IMR-90 (cell line): ENCODE measurements at regions not wholly inside any gene's neighbourhood (a gene's known extent, or its start where the extent isn't known, plus 50 kb on each side); places are given as distances from the start of the nearest gene placed in this dataset.
"Not testable (repeated sequence)": the region's sequence is repeated elsewhere in the genome, so short reads cannot be mapped to it uniquely, and the experiment has no call there.

Experiments
- ATAC-seq: fragments of 200-7000 bp; cut with Tn5 transposase; 2 replicates; pipeline ENCODE4 v1.9.1; 2020; ENCODE audit warnings: low read depth, mild to moderate bottlenecking, moderate library complexity
- BruUV-seq: library from RNA; stranded (reverse); fragments of 400-500 nt; replicated peaks from 2 replicates; lab custom pipeline; 2021; lab: Mats Ljungman, UMichigan
- CTCF ChIA-PET: fragments of 300-600 bp; formaldehyde crosslinking; extraction: SDS; loops from one replicate; lab custom pipeline; 2021; ENCODE audit warnings: antibody characterized with exemption; lab: Yijun Ruan, JAX
- POLR2A ChIA-PET: fragments of 300-600 bp; sonication (Branson Sonifier 250); formaldehyde crosslinking; loops from one replicate; lab custom pipeline; 2022; ENCODE audit warnings: antibody characterized with exemption; ENCODE audit not compliant: unreplicated experiment; lab: Charles Lee
- DNase-seq: peaks from one replicate; pipeline ENCODE4 v3.0.0; 2013
- H2AFZ ChIP-seq: replicated peaks from 2 replicates; pipeline ENCODE3; 2013; ENCODE audit warnings: low read length, mild to moderate bottlenecking; ENCODE audit not compliant: poor library complexity
- H2AK5ac ChIP-seq: 2 replicates; pipeline ENCODE4 v1.6.1; 2013; ENCODE audit warnings: low read depth, low read length, inconsistent platforms
- H2AK9ac ChIP-seq: replicated peaks from 2 replicates; pipeline ENCODE3; 2013; ENCODE audit warnings: mild to moderate bottlenecking, low read depth, low read length, moderate library complexity; ENCODE audit not compliant: poor library complexity
- H2BK120ac ChIP-seq: 2 replicates; pipeline ENCODE4 v1.6.1; 2013; ENCODE audit warnings: low read depth, low read length, inconsistent platforms
- H2BK15ac ChIP-seq: 3 replicates; pipeline ENCODE4 v1.6.1; 2013; ENCODE audit warnings: low read depth, low read length, inconsistent platforms
- H2BK20ac ChIP-seq: 2 replicates; pipeline ENCODE4 v1.6.1; 2013; ENCODE audit warnings: low read depth, mild to moderate bottlenecking, inconsistent platforms, low read length, moderate library complexity
- H2BK5ac ChIP-seq: 2 replicates; pipeline ENCODE4 v1.6.1; 2013; ENCODE audit warnings: mild to moderate bottlenecking, low read depth, low read length, inconsistent platforms; ENCODE audit not compliant: poor library complexity, severe bottlenecking
- H3K14ac ChIP-seq: replicated peaks from 2 replicates; pipeline ENCODE4 v1.6.1; 2013; ENCODE audit warnings: low read depth, low read length, inconsistent platforms
- H3K18ac ChIP-seq: 2 replicates; pipeline ENCODE4 v1.6.1; 2013; ENCODE audit warnings: low read depth, low read length, control low read depth
- H3K23ac ChIP-seq: 2 replicates; pipeline ENCODE4 v1.6.1; 2013; ENCODE audit warnings: low read depth, low read length, inconsistent platforms
- H3K27ac ChIP-seq: 2 replicates; pipeline ENCODE4 v1.5.1; 2013; ENCODE audit warnings: mild to moderate bottlenecking, control low read depth, low read length; ENCODE audit not compliant: insufficient read depth
- H3K27me3 ChIP-seq: 2 replicates; pipeline ENCODE4 v1.6.1; 2013; ENCODE audit warnings: low read length; ENCODE audit not compliant: control insufficient read depth, insufficient read depth
- H3K36me3 ChIP-seq: 2 replicates; pipeline ENCODE4 v1.6.1; 2013; ENCODE audit warnings: low read length, mixed read lengths; ENCODE audit not compliant: control insufficient read depth, insufficient read depth
- H3K4ac ChIP-seq: 2 replicates; pipeline ENCODE4 v1.6.1; 2013; ENCODE audit warnings: low read depth, low read length, inconsistent platforms
- H3K4me1 ChIP-seq: 2 replicates; pipeline ENCODE4 v1.6.1; 2013; ENCODE audit warnings: low read length, mixed read lengths; ENCODE audit not compliant: control insufficient read depth, insufficient read depth
- H3K4me2 ChIP-seq: 2 replicates; pipeline ENCODE4 v1.6.1; 2013; ENCODE audit warnings: low read depth, mild to moderate bottlenecking, control low read depth, low read length, moderate library complexity
- H3K4me3 ChIP-seq: 2 replicates; pipeline ENCODE4 v1.5.1; 2013; ENCODE audit warnings: low read depth, mild to moderate bottlenecking, control low read depth, low read length, moderate library complexity; ENCODE audit not compliant: insufficient read depth
- H3K56ac ChIP-seq: 2 replicates; pipeline ENCODE4 v1.6.1; 2013; ENCODE audit warnings: low read length, inconsistent platforms; ENCODE audit not compliant: insufficient read depth; ENCODE audit errors: extremely low read depth
- H3K79me1 ChIP-seq, 2 experiments: 2 replicates each; pipeline ENCODE4 v1.6.1; 2013; ENCODE audit warnings: low read length in 2 of 2, inconsistent platforms in 1 of 2, low read depth in 1 of 2
- H3K9ac ChIP-seq: 2 replicates; pipeline ENCODE4 v1.6.1; 2013; ENCODE audit warnings: low read depth, low read length, control low read depth
- H3K9me1 ChIP-seq: 2 replicates; pipeline ENCODE4 v1.6.1; 2013; ENCODE audit warnings: low read length, inconsistent platforms; ENCODE audit not compliant: insufficient read depth
- H3K9me3 ChIP-seq: 2 replicates; pipeline ENCODE4 v1.6.1; 2013; ENCODE audit warnings: low read length; ENCODE audit not compliant: control insufficient read depth, insufficient read depth
- H4K20me1 ChIP-seq: 2 replicates; pipeline ENCODE4 v1.6.1; 2013; ENCODE audit warnings: low read length, inconsistent platforms; ENCODE audit not compliant: insufficient read depth
- H4K5ac ChIP-seq: 2 replicates; pipeline ENCODE4 v1.6.1; 2013; ENCODE audit warnings: mild to moderate bottlenecking, low read depth, low read length, control low read depth
- H4K8ac ChIP-seq, 2 experiments: 2 replicates each; pipeline ENCODE4 v1.6.1; 2013; ENCODE audit warnings: low read depth in 2 of 2, low read length in 2 of 2, control low read depth in 1 of 2, inconsistent platforms in 1 of 2
- H4K91ac ChIP-seq: 2 replicates; pipeline ENCODE4 v1.6.1; 2013; ENCODE audit warnings: low read depth, low read length, inconsistent platforms; ENCODE audit not compliant: insufficient read depth
- WGBS, 2 experiments: methylation state at CpG; one replicate each; pipeline versions ENCODE4 v1.1.5 to v1.1.7; 2013; ENCODE audit warnings: missing lambda C conversion rate in 2 of 2; ENCODE audit not compliant: insufficient read length in 1 of 2; ENCODE audit errors: extremely low coverage in 2 of 2; 5-methylcytosine and 5-hydroxymethylcytosine counted together
- dilution Hi-C: fragments of 300-500 bp; cut with HindIII; formaldehyde crosslinking; loops from one replicate; pipeline ENCODE4 v1.14.3; 2018; ENCODE audit warnings: low sequenced_read_pairs; ENCODE audit not compliant: unreplicated experiment
- in situ Hi-C: fragments of 300-500 bp; cut with MboI; formaldehyde crosslinking; loops from 3 replicates; pipeline ENCODE4 v1.14.3; 2019; ENCODE audit warnings: low sequenced_read_pairs, inconsistent platforms, mixed read lengths
- intact Hi-C: fragments of 100-400 bp; cut with micrococcal nuclease; formaldehyde crosslinking; loops from 2 replicates; pipeline ENCODE4 v1.10.0; 2022

- H3K79me1 ChIP-seq, H2AK9ac ChIP-seq, H4K5ac ChIP-seq, H3K56ac ChIP-seq, H3K4me3 ChIP-seq, H3K4ac ChIP-seq, CTCF ChIA-PET, H2AFZ ChIP-seq, H3K18ac ChIP-seq, H3K4me2 ChIP-seq, H2BK120ac ChIP-seq, H3K27me3 ChIP-seq, H2BK15ac ChIP-seq, H3K9me3 ChIP-seq, H2BK20ac ChIP-seq, H2BK5ac ChIP-seq, H3K4me1 ChIP-seq, H3K27ac ChIP-seq, H2AK5ac ChIP-seq, H3K36me3 ChIP-seq, intact Hi-C loops, ATAC-seq, POLR2A ChIA-PET, dilution Hi-C loops, H4K20me1 ChIP-seq, H3K23ac ChIP-seq, H3K9me1 ChIP-seq, in situ Hi-C loops, H3K9ac ChIP-seq, DNase-seq, H4K91ac ChIP-seq, H3K14ac ChIP-seq, H4K8ac ChIP-seq, BruUV-seq: not testable (repeated sequence)
Measured at GRCh38 chr9:42335342-42335741, 151.9 kb downstream of the SPATA31A6 start.

- H3K18ac ChIP-seq, dilution Hi-C loops, H3K14ac ChIP-seq, ATAC-seq, H4K91ac ChIP-seq, H3K23ac ChIP-seq, H3K79me1 ChIP-seq, CTCF ChIA-PET, H4K8ac ChIP-seq, H2BK15ac ChIP-seq, H2AFZ ChIP-seq, H3K4me3 ChIP-seq, H3K4ac ChIP-seq, H3K4me2 ChIP-seq, BruUV-seq, H2AK9ac ChIP-seq, H2AK5ac ChIP-seq, H3K9me1 ChIP-seq, H3K9ac ChIP-seq, H2BK20ac ChIP-seq, H3K4me1 ChIP-seq, POLR2A ChIA-PET, H3K56ac ChIP-seq, H3K27ac ChIP-seq, H3K27me3 ChIP-seq, H2BK5ac ChIP-seq, H2BK120ac ChIP-seq, intact Hi-C loops, H4K5ac ChIP-seq, H4K20me1 ChIP-seq, in situ Hi-C loops, DNase-seq, H3K36me3 ChIP-seq, H3K9me3 ChIP-seq: not testable (repeated sequence)
- 80% methylated on average over 1 of the region's 7 CpGs; no CpG with 5 or more reads in 1 of the 2 experiments for WGBS, 2 experiments
Measured at GRCh38 chr9:42335984-42336657, 152.7 kb downstream of the SPATA31A6 start.
